ENCODE measurements at regions not wholly inside any gene's neighbourhood (a gene's known extent, or its start where the extent isn't known, plus 50 kb on each side); places are given as distances from the start of the nearest gene placed in this dataset.

DNA sequence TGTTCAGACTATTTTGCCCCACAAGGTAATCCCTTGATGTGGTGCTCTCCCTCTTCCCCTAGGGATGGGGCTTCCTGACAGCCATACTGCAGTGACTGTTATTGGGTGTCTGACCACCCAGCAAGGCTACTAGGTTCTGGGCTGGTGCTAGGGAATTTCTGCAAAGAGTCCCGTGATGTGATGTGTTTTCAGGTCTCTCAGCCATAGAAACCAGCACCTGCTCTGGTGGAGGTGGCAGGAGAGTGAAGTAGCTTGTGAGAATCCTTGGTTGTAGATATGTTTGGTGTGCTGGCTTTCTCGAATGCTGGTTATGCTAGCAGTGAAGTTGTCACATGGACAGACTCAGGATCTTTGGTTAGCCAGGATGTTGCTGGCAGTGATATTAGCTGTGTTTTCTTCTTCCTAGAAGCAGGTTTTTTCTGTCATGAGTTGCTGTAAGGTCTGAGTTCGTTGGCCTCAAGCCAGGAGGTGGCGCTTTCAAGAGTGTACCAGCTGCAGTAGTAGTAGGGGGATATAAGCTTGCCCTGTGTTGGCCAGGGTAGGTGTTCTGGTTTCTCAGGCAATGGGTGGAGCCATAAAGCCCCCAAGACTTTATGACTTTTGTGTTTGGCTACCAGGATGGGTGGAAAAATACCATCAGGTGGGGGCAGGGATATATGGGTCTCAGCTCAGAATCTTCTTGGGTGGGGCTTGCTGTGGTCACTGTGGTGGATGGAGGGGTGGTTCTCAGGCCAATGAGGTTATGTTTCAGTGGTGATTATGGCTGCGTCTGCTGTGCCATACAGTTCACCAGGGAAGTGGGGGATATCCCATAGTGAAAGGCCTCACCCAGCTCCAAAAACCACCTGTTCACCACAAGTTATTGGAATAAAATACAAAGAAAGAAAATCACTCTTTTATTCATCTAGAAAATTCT is 1112.3 kb downstream of the KCNT2 start:
- DNase-seq: peak; percentile 34

DNA sequence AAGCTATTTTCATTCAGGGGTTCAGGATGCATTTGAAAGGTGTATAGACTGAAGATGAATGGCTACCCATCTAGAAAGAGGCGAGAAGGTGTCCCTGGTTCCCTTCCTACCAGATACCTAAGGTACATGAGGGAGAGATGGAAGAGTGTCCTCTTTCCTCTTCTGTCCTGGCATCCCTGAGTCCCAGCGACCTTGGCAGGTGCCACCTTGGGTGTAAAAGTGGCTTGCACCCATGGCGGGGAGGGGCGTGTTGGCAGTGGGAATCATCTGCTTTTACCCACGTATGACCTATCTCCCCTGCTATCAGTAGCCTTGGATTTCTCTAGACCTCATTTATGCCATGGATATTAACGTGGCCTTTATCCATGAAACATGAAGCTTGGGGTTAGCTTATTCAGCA is 1126.1 kb downstream of the KCNT2 start:
- DNase-seq: no peak

DNA sequence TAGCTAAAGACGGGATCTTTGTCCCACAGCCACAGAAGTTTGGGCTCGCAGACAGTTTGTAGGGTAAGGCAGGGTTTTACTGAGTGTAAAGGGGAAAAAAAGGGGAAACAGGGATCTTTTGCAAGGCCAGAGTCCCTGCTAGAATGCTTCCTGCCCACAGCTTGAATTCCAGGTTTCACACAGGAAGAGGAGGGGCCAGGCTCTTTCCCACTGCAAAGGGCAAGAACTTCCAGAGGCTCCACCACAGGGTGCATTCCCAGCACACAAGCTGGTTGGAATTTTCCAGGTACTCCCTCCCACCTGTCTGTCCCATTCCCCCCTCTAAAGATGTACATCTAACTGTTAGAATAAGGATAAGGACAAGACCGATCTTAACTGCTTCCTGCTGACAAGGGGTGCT is 1126.9 kb downstream of the KCNT2 start:
- DNase-seq: no peak

DNA sequence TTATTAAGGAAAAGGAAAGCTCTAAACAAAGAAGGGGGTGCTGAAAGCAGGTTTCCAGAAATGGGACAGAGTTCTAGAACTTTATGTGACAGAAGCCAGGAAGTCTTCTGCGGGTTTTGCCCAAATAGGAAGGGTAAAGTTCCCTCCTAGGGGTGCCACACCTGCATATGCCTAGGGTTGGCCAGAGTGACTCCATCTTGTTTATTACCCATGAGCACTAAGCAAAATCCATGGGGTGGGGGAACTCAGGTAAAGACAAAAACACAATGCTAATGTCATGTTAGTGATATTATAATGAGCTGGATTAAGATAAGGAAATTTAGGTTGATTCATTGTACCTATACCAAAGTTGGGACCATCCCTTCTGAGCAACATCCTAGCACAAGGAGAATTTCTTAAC is 1132.7 kb downstream of the KCNT2 start:
- no peak for DNase-seq

DNA sequence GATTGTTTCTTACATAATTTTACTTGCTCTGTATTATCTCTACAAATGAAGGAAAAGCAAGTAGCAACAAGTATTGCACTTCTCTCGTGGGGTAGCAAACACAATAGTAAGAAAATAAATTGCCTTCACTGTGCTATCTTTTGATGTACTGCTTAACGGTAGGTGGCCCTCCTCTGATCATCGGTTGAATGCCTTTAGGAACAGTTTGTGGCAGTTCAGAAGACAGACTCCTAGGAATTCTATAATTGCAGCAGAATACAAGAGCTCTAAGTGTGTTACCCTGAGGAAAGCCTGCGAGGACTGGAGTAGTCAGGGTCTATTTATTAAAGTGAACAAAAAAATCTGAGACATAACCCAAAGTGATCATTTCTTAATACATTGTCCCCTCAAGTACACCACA is 1135.9 kb downstream of the KCNT2 start:
- DNase-seq: no peak

DNA sequence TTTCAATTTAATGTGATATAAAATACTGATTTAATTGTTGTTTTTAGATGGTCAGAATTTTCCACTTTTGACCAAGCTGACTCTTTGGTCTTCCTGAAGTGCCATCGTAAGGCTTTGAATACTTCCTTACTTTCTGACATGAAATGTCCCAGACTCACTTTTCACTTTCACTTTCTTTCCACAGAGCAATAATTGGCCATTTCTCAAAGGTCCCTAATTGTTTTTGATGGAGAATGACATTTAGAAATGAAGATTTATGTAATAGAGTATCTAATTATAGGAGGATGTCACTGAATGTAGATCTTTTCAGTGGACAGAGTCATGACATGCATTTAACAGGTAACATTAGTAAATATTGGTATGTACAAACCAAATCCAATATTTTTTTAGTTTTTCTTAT is 1141.6 kb downstream of the KCNT2 start:
- DNase-seq: no peak

DNA sequence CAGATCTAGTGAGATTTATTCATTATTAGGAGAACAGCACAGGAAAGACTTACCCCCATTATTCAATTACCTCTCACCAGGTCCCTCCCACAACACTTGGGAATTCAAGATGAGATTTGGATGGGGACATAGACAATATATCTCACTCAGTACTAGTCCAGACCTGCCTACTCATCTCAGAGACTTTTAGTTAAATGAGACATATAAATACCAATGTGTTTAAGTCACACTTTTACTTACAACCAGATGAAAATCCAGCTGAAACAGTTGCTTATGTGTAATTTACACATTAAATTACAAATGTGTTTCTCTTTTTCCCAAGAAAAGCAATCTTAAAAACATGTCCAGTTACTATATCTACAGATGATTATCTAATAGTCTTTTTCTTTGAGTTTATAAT is 1145.6 kb downstream of the KCNT2 start:
- DNase-seq: no peak

DNA sequence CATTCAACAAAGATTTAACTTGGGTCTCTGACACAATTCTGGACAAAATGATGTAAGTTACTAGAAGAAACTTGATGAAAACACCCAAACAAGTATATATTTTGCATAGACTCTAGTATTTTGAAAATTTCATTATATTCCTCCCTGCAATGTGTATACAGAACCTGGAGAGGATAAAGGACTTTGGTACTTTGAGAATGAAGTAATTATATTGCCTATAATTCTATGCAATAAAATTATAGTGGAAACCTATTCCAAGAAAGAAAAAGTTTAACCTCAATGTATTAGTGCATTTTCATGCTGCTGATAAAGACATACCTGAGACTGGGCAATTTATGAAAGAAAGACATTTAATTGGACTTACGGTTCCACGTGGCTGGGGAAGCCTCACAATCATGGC is 1146.1 kb downstream of the KCNT2 start:
- no peak for DNase-seq

DNA sequence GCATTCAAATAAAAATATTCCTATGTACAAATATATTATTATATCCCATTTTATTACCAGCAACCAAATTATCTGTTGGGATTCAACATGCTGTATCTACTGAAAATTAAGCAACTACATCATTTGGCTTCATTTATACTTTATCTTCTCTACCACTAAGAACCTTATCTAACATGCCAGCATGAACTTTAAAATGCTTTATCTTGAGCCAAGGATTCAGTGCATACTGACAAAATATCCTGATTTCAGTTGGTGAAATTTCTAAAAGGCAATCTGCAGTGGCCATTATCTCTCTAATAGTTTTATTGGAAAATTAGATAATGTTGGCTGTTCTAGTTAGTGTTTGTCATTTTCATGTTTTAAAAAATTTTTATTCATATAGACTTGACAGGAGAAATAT is 1149.9 kb downstream of the KCNT2 start:
- DNase-seq: no peak

DNA sequence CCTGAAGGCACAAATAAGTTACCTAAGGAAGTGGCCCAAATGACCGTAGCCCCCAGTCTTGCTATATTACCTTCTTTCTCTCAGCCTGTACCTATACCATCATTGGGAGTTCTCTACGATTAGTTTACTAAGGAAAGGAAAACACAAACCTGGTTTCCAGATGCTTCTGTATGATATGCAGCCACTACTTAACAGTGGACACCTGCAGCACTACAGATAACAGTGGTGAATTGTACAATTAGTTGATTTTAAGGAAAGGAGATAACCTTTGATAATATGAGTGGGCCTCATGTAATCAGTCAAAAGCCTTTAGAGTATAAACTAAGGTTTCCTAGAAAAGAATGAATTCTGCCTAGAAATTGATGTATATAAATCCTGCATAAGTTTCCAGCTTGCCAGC is 1157.4 kb downstream of the KCNT2 start:
- DNase-seq: no peak

DNA sequence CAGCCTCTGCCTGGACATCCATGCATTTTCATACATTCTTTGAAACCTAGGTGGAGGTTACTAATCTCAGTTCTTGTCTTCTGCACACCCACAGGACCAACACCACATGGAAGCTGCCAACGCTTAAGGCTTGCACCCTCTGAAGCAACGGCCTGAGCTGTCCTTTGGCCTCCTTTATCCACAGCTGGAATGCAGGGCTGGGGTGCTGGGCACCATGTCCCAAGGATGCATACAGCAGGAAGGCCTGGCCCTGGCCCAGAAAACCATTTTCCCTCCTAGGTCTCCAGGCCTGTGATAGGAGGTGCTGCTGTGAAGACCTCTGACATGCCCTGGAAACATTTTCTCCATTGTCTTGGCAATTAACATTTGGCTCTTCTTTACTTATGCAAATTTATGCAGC is 1168.6 kb downstream of the KCNT2 start:
- DNase-seq: no peak

DNA sequence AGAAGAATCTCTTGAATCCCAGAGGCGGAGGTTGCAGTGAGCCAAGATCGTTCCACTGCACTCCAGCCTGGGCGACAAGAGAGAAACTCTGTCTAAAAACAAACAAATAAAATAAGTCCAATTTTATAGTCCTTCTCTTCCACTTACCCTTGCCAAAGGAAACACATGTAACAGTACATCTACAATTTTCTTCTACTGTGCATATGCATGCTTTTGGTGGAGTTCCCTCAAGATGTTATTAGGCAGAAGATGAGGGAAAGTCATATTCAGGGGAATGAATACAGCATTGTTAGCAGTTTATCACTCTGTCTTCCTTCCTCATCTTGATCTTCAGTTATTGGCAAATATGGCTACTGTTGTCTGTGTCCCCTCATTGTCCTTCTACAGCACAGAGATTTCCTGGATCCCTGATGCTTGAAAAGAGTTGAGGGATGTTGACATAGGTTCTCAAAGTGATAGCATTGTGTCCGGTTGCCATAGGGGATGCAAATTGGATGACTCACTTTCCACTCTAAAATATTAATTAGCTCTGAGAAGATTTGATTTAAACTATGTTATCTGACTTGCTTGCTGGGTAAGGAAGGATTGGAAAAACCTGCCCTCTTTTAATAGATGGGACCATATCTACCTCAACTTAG is 1173.6 kb downstream of the KCNT2 start:
- no peak for DNase-seq

DNA sequence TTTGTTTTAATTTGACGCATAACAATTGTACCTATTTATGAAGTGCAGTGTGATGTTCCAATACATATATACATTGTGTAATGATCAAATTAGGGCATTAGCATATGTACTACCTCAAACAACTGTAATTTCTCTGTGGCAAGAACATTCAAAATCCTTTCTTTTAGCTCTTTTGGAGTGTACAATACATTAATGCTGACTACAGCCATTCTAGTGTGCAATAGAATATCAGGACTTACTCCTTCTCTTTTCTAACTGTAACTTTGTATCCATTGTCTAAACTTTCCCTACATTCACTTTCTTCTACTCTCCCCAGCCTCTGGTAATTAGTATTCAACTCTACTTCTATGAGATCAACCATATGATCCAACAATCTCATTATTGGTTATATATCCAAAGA is 1177.4 kb downstream of the KCNT2 start:
- DNase-seq: no peak

DNA sequence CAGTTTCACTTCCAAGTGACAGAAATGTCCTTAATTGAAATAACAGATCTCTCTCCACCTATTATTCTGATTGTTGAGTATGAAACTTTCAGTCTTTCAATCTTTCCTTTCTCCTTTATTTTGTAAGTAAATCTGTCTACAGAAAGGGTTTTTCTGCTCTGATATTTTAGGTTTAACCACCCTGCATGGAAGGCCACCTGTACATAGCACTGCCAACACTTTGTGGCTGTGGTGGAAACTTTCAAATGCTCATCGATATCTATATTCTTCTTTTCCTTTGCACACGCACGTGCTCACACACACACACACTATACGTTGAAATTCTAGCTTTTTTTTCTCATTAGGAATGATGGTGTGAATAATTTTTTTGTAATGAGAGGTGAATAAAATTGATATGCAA is 1179.3 kb downstream of the KCNT2 start:
- no peak for DNase-seq

DNA sequence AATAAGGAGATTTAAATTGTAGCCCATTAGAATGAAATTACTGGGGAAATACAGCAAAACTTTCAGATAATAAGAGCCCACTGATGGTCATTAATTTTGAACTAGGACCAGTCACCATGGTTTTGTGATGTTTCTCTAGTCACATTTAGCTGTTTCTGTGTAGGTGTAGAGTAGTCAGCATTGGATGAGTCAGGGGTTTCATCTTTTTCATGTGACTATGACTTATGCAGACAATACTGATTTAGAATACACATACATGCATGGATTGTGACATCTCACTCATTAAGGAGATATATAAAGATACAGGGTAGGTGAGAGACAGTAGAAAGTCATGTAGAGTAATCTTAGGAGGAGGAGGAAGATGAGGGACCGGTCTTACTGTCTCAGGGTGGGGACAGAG is 1192.7 kb downstream of the KCNT2 start:
- DNase-seq: no peak

DNA sequence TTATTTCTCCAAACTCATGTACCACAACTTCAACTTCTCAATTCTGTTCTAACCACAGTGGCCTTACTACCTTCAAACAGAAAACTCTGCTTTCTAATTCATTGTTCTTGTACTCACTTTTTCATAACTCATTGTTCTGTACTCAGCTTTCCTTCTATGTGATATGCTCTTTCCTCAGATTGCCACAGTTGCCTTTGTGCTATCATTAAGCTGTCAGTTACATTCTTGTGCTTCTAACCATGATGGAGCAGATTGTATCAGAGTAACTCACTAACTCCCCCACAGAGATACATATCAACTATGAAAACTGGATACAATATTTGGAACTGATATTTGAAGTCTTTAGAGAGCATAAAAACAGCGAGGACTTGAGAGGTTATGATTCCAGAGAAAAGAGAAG is 1213.7 kb downstream of the KCNT2 start:
- no peak for DNase-seq

DNA sequence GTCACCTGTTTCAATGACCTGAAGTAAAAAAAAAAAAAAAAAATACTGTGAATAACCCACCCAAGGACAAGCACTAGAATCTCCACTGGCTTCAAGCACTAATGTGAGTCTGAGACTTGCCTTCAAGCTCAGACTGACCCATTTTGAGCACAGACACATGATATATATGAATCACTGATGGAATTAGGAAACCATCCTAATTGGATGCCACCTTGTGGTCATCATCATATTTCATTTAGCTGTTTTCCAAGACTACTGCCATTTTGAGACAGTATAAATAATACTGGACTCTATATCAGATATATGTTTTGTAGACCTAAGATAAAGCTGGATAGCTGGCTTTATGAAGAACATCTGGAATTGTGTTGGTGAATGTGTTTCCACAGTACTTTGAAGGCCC is 1232.0 kb downstream of the KCNT2 start:
- no peak for DNase-seq

DNA sequence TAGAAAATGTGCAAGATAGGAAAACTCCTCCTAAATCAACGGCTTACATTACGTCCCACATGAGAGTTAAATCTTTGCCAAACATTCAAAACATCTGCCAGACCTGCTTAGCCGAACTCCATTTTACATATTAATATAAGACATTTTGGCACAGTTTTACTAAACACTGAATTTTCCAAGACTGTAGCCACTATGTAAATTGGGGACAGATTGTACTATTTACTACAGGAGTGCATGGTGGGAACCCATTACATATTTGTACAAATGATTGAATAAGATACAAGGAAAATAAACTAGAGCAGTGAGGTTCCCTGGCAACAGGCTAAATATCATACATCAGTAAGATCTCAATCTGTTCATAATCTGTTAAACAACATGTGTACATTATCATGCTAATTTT is 1234.4 kb downstream of the KCNT2 start:
- DNase-seq: peak; percentile 33

DNA sequence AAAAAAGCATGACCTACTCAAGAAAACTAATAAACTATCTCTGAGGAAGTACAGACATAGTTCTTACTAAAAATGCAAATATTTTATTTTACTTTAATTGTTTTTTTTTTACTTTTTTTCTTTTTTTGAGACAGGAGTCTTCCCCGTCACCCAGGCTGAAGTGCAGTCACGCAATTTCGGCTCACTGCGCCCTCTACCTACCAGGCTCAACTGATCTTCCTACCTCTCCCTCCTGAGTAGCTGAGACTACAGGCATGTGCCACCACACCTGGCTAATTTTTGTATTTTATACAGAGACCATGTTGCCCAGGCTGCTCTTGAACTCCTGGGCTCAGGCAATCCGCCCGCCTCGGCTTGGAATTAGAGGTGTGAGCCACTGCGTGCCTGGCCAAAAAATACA is 1263.1 kb downstream of the KCNT2 start:
- DNase-seq: no peak

DNA sequence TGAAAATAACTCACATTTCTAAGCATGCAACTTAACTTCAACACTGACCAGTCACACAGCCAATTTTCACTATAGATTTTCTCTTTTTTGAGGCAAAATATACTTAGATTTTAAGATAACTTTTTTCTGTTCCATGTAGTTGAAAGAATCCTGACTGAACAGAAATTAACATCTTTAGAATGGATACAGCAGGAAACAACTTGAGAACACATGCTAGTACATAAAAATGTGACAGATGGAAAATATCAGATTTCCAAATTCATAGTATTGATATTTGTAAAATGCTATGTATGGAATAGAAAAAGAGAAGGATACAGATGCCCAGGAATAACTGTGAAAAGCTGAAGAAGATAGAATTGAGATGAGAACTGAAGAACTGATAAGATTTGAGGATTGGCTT is 1270.6 kb downstream of the KCNT2 start:
- peak; percentile 47 for DNase-seq

DNA sequence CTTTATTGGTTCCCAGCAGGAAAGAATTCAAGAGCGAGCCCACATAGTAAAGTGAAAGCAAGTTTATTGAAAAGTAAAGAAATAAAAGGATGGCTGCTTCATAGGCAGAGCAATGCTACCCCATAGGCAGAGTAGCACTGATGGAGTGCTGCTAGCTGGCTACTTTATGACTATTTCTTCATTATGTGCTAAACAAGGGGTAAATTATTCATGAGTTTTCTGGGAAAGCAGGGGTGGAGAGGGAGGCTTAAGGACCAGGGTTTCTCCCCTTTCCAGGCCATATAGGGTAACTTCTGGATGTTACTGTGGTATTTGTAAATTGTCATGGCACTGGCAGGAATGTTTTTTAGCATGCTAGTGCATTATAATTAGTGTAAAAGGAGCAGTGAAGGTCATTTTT is 1271.4 kb downstream of the KCNT2 start:
- DNase-seq: no peak

DNA sequence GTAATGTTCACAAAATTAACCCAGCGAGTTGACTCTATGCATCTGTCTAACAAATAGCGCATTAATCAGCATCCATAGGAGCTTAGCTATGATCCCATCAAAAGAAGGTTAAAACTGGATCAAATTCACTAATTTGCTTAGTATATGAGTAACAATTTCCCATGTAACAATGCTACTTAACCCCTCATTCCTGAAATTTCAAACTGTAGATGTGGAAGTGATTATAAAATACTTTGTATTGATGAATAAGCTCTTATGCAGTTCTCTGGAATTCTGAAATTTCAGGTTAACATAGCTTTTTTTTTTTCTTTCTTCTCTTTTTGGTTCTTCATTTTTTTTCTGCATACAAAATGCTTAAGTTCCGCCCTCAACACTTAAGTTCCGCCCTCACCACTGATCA is 1272.7 kb downstream of the KCNT2 start:
- DNase-seq: no peak

DNA sequence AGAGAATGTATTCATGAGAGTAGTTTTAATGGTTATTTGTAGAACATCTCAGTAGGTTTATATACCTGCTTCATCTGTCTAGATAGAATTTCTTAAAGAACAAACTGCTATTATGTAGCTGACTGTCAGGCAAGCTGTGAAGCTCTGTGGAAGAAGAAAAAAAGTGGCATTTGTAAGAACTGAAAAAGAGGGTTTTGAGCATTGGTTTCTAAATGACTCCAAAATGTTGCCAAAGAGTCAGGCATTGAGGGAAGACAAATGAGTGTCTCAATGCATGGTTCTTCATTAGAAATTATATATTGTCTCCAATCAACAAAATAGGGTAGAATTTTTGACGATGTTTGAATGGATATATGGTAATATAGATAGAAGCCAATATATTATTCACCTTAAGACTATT is 1276.1 kb downstream of the KCNT2 start:
- no peak for DNase-seq

DNA sequence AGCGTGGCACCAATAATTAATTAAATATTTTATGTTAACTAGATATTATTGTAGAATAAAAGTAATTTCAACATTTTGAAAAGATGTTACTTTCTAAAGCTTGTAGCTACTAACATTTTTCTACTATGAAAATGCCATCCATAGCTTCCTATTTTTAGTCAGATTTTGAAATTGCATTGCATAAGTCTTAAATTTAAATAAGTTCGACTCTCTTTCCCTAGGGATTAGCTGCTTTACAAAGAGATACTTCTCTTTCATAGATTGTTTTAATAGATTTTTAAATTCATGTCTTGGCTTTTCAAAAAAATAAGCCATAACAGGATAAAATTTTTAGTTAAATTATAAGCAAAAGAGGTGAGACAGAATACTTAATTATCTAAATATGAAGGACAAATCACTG is 1279.6 kb downstream of the KCNT2 start:
- no peak for DNase-seq

DNA sequence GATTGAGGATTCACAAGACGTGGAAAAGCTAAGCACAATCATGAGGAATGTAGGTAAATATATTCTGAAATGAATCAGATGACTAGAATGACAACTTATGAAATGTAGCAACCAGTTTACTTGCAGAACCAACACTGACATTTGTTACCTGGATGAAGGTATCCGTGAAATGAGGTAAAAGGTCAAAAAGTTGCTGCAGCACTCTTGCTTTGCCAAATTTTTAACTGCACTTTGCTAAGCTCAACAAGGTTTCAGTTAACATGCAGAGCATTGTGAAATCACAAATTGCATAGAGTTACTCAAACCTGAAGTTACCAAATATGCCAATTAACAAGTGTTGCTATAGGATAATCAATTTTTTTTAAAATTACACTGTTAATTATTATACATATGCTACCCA is 1280.1 kb downstream of the KCNT2 start:
- DNase-seq: no peak

Measured in NCI-H2171 treated with DMSO at 0.1 percent for 48 hours (cell line).